Esophagus mucosa (tissue), 1 donor: ENCODE measurements at regions not wholly inside any gene's neighbourhood (a gene's known extent, or its start where the extent isn't known, plus 50 kb on each side); places are given as distances from the start of the nearest gene placed in this dataset.

Experiments used
- ATAC-seq: fragments of 200-7000 bp; cut with Tn5 transposase; one replicate; pipeline ENCODE4 v1.9.1; 2020
- donor health status: DM: yes; HTN: yes; CAD: no.

DNA sequence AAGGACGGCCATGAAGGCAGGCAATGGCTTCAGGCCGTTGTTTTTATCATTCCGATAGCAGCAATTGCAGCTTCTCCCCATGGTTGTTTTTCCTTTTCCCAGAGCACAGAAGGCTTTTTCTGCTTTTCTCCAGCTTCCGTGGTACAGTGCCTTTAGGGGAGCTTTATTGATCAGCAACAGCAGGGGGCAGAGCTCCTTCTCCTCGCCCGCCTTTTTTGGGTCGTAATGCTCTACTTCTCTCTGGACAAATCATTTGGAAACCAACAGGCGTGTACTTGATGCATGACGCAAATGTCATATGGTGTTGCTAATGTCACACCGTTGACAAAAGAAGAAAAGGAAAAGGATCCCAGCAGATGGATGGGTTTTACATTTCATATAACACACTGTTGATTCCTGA lies 79.7 kb upstream of the SNRK start:
- ATAC-seq = no peak

DNA sequence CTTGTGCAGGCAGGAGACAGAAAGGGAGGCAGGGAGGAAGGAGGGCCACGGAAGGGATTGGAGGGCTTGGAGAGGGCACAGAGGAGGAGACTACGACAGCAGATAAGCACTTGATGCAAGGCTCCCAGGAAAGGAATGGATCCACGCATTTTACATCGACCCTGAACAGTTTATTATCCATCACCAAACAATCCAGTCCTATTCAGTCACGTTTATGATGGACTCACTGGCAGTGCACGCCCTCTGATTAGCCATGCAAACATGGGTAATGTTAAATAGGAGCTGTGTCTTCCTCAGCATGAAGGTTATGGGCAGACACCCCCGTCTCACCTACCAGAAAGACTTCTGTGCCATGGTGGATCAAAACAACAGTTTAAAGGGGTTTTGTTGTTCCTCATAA lies 80.2 kb upstream of the SNRK start:
- ATAC-seq = no peak

DNA sequence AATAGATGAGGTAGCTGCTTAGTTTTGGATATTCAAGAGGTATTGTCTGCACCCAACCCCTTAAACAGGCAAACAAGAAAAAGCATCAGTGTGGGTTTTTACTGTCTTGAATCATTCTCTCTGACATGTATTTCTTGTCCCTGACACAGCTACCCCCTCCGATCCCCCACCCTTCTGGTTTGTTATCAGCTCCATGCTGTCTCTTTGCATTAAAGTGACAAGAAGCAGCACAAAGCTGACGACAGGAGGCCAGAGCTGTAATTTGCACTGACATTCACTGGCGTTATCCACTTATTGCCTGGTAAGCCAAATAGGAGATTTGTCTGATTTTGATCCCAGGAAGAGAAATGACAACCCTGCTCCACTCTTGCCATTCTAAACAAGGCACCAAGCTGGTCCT lies 83.3 kb upstream of the SNRK start:
- ATAC-seq = no peak

DNA sequence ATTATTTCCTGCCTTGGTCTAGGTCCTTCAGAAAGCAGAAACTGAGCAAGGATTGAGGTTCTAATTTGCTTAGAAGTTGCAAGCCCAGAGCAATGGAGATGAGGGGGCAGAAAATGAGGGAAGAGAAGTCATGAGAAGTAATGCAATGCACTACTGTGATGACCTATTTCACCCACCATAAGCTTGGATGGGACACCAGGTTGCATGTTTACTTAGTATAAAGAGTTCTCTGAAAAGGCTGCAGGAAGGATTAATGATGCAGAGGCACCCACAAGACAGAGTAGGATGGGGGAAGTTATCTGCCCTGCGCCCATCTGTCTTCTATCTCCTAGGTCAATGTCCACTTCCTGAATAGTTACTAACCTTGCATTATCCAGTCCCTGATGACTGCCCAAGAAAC lies 84.8 kb upstream of the SNRK start:
- ATAC-seq = no peak

DNA sequence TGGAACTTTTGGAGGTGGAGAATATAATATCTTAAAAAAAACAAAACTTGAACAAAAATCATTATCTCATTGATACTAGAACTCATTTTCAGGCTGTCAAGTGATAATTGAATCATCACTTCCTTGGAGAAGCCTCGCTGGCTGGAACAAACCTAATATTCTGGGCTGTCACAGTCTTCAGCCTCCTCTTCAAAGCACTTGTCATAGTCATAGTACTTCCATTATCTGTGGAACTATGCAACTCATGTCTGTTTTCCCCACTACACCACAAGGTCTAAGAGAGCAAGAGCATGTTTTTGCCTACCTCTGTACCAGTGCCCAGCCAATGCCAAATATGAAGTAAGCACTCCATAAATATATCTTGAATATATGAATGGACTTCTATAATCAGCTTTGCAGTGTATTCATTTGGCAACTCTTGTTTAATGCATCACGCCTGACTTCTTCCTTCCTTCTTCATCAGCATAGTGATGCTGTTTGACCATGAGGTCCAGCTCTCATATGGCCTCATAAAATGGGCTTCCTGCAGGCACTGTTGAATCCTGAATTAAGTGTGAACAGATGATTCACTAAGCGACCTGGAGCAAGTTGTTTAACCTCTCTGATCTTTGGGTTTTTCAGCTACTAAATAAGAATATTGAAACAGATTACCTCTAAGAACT lies 86.6 kb upstream of the SNRK start:
- ATAC-seq = no peak

DNA sequence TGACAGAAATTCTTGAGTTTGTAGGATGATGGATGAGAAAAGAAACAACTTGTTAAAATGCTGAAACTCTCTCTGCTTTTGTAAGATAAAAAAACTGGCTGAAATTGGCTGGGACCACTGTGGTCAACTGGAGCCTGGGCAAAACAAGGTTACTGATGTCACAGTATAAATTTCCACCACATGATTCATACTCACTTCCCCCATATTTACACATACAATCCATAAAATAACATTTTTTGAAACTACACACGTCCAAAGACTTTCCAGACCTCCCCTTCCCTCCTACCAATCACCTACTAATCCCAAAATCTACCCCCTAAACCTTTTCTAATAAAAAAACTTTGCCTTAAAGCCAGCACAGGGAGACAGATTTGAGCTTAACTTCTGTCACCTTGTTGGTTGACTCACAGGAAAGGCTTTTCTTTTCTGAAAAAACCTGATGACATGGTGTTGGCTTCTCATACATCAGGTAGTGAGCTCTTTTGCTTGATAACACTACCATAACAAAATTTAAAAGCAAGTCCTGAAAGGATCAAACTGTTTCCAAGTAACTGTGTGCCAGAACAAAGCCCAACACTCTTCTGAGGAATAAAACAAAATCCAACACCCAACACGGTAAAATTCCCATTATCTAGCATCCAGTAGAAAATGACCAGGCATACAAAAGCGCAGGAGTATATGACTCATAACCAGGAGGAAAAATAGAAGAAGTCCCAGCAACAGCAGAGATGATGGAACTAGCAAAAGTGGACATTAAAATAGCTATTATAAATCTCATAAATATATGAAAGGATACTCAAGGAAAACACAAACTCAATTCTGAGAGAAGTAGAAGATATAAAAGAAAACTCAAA lies 87.3 kb upstream of the SNRK start:
- ATAC-seq = no peak

DNA sequence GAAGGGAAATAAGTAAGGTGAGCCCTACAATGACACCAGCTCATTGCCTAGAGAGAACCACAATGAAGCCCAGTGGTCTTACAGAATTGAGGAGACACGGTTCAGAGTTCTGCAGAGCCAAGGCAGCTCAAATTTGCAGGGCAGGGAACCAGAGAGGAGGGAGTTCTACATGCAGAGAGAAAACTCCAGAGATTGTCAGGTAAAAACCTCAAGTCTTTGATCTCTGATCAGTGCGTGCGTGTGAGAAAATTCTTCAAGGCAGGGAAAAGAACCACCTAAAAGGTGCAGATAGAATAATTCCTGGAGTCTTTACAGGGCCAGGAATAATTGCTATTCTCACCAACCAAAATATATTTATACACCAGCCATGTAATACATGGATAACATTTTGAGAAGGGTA lies 88.0 kb upstream of the SNRK start:
- ATAC-seq = no peak

DNA sequence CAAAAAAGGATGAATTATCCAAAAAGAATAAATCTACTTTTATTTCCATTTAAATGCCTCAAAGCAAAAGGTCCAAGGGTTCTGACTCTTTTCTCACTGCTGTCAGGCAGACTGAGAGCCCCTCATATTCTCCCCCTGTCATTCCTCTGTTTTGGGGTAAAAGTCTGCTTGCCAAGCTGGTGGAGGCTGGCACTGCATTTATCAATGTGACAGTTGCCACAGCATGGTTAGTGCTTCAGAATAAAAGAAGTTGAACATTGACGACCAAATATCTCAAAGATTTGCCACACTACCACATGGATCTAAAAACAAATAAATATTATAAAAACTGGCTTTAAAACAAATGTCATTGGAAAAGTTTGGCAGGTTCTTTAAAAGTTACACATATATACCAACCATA lies 89.2 kb upstream of the SNRK start:
- no peak for ATAC-seq

DNA sequence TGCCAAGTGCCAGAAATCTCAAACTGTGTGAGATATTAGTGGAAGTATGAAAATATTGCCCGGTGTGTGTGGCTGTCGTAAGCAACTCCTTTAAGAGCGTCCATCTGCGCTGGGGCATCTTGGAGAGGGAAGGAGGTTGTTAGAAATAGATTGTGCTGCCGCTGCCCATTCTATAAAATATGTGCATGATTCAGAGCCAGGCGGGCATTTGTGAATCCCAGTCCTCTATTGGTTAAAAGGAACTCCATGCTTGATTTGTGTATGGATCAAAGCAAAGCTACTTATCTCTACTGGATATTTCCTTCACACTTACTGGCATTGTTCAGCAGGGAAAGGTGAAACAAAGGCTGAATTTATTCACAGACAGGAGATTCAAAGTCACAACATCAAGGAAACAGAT lies 89.6 kb upstream of the SNRK start:
- no peak for ATAC-seq

DNA sequence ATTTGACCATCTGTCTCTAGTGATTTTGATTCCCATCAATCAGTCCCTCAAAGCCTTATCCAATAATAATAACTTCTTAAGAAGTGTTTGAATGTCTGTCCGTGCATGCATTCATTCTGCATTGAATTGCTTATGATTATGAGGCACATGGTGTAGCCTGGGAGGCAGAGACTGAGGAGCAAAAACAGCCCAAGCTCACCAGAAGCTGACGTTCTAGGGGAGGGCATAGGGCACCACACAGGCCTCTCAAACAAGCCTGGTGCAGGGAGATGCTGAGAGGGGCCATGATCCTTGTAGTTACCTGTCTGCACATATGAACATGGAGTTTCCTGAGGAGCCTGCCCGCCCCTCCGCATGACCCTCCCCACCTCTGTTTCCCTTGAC lies 89.2 kb upstream of the POMGNT2 start:
- ATAC-seq = no peak

DNA sequence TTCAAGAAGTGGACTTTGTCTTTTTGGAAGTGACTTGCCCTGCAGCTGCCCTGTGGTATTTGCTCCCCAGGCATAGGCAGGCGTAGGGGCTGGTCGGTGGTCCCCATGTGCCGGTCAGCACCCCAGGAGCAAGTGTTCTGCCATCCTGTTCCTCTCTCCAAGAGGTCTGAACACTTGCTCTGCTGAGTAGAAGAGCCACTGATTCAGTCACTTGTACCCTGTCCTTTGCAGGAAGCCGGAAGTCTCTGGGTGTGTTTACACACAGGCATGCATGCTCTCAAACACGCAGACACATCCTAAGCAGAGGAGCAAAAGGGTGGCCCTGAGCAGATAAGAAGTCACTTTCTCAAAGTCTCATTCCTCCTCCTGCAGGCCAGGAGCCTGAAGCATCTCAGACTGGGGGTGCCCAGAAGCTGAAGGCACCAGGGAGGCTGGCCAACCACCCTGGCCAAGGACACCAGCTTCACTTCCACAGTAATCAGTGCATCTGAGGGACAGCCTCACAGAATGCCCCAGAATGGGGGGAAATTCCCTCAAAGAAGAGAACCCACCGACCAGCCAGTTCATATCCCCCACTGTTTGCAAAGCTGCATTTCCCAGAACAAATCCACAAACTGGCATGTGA lies 88.7 kb upstream of the POMGNT2 start:
- peak; percentile 44 for ATAC-seq

DNA sequence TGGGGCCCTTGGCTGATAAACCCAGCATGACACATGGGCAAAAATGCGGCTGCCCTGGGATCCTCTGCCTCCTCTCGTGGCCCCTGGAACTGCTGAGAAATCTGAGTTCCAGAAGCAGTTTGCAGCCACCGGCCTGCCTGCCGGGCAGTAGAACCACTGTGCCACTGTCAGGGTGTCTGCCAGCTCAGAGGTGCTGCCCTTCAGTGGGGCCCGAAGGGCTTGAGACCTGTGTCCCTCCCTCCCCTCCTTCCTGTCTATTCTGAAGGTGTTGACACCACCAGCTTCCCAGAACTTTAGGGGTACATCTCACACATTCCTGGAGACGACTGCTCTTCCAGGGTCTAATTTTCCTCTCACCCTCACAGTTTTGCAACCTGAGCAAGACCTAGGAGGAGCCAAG lies 88.2 kb upstream of the POMGNT2 start:
- ATAC-seq = no peak

DNA sequence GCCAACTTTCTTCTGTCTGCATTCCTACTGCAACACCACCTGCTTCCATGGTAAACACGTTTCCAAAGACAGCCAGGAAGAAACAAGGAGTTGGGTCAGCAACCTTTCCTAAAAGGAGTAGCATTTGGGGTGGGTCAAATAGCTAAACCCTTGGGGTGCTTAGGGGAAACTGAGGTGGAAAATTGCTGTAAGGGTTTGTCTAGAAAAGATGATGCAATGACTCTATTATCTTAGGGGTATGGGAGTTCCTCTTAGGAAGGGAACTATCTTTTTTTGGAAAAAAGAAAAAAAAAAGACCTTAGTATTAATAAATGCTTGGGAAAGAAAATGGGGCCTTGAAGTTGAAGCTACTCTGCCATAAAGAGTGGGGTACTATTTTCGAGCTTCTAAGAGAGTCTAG lies 86.1 kb upstream of the POMGNT2 start:
- ATAC-seq = no peak

DNA sequence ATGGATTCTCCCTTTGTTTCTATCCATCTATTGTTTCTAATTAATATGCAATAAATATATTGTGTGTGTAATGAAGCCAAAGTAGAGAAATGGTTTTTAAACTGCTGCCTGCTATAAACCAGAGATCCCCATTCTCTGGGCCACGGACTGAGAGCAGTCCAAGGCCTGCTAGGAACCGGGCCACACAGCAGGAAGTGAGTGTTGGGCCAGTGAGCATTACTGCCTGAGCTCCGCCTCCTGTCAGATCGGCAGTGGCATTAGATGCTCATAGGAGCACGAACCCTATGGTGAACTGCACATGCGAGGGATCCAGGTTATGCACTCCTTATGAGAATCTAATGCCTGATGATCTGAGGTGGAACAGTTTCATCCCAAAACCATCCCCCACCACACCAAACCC lies 85.2 kb upstream of the POMGNT2 start:
- ATAC-seq = no peak

DNA sequence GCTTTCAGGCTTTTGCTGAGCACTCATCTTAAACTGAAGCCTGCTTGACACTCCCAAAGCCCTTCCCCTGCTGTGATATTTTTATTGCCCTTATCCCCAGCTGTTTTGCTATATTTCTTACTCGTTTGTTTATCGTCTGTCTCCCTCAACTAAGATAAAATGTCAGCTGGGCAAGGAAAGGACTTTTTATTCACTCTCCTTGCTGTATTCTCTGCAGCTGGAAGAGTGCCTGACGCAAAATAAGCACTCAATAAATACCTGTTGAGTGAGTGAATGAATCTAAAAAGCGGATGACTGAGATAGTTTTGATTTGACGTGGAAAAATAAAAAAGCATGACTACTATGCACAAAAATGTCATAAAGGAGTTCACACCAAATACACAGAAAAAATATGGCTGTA lies 84.8 kb upstream of the POMGNT2 start:
- no peak for ATAC-seq

DNA sequence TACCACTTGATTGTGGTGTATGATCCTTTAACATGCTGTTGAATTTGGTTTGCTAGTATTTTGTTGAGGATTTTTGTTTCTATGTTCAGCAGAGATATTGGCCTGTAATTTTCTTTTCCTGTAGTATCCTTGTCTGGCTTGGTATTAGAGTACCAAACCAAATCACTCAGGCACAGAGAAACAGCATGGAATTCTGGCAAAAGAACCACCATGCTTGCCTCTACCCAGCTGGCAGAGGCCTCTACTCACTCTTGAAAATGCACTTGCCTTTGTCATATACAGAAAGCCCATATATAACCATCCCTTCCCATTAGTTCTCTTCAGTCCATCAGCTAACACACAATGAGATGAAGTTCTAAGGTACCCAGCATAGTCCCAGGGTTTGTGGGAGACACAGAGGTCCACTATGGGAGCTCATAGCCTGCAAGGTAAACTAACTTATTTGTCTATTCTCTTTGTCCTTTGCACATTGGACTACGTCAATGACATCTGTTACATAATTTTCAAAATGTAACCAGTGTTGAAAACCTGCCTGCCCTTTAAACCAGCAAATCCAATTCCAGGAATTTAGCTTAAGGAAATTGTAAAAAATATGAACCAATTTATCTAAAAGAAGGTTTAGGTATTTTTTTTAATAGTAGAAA lies 82.1 kb upstream of the POMGNT2 start:
- ATAC-seq = no peak

DNA sequence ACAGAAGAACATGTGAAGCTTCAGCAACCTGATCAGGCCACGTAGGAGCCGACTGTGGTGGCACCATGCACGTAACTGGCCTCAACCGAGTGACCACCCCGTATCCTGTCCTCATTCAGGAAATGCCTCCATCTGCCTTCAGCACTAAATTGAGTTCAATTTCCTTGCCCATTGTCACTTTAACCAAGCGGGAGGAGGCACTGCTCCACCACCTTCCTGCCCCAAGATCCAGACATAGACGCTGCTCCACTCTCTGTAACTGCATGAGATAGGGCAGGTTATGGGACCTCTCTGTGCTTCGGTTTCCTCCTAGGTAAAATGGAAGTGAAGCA lies 80.1 kb upstream of the POMGNT2 start:
- ATAC-seq = no peak

DNA sequence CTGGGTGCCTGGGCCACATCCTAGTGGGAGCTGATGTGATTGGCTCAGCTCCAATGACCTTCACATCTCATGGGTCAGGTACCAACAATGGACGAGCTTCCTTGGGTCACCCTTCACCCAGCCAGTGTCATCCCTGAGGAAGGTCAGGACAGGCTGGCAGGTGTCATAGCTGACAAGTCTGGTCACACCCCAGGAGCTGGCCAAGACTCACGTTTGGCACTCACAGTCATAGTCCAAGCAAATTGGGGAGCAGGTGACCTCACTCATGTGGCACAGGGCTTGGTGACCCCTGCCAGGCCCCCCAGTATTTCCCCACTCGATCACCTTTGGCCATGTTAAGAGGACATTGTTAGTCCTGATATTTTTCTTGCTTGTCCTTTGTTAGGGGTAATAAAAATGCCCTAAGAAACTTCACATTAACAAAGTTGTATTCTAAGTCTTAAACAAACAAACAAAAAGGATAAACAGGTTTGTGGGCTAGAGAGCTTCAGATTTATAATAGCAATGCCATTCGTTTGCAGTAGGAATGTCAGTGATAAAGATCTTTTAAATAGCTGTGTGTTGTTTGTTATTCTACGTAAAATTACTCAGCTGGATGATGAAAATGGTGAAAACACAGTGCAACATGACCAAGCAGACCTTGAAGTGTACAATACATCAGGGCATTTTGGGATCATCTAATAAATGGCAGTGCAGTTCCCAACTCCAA lies 79.5 kb upstream of the POMGNT2 start:
- ATAC-seq = no peak

DNA sequence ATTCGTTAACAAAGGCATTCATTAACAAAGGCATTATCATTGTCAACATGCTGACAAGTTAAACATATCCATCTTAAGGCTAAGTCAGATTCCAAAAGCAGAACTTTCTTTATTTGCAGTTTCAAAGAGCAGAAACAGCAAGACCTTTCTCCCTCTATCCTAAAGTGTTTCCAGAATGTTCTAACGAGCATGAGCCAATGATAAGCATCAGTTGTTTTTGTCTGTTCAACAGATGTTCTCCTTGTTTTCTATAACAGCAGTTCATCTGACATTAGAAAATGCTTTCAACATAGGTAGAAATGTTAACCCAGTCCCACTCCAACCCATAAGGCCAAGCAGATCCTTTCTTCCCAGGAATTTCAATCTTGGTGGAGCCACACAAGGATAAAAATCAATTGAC lies 77.6 kb upstream of the POMGNT2 start:
- ATAC-seq = no peak

DNA sequence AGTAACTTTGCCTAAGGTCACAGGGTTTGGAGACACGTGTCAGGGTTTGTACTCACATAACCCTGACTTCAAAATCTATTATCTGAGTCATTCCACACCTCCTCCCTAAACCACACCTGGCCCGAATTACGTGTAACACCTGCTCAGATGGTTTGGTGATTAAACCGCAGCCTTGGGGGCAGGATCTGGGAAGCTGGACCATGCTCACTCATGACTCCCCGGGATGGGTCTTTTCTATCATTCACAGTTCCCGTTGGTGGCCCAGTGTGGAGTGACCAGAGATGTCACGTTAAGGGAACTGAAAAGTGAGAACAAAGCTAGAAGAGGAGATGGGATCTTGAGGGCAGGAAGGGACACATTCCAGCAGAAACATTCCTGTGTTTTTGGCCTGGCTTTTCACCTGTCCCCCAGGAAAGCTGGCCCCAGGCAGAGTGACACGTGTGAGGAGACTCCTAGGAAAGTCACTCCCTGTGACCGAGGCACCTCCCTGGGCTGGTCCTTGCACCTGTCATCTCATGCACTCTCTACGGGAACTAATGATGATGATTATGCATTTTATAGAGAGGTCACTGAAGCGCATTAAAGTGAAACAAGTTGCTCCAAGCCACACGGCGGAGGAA lies 75.4 kb upstream of the POMGNT2 start:
- peak; percentile 85 for ATAC-seq

DNA sequence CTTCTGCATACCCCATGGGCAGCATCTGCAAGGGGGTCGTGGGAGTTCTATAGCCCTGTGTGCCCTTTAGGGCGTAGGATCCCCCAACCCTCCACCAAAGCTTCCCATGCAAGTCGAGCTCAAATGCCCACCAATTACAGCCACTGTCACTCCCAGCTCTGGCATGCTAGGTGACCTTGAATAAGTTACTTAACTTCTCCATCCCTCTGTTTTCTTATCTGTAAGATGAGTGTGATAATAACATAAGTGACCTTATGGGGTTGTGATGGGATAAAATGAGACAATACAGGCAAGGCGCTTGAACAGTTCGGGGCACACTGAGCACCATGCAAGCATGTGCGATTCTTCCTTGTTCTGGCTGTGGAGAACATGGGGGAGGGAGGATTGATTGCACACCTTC lies 74.8 kb upstream of the POMGNT2 start:
- peak; percentile 48 for ATAC-seq

DNA sequence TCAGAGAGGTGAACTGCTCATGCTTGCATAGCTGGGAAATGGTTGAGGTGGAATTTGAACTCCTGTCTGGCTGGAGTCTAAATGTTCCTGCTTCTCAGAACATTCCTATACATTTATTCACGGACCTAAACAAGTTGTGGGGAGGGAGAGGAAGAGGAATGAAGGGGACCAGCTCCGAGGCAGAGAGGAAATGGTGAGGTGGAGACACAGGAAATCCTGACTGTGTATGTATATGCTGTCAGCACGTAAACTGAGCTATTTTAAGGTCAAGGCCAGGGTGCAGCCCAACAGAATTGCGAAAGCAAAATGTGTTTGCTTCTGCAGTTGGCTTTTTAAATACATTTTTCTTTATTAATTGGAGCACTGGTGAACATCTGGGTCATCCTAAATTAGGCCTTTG lies 74.1 kb upstream of the POMGNT2 start:
- ATAC-seq = peak; percentile 78
